GM03348 (cell line): ENCODE measurements at regions not wholly inside any gene's neighbourhood (a gene's known extent, or its start where the extent isn't known, plus 50 kb on each side); places are given as distances from the start of the nearest gene placed in this dataset.
A peak's percentile ranks its signal among the peaks of the same experiment; 100 is the strongest.
"Not testable (repeated sequence)": the region's sequence is repeated elsewhere in the genome, so short reads cannot be mapped to it uniquely, and the experiment has no call there.

Source experiments
- DNase-seq: peaks from one replicate; pipeline ENCODE4 v3.0.0; 2012; ENCODE audit warnings: low spot score

DNA sequence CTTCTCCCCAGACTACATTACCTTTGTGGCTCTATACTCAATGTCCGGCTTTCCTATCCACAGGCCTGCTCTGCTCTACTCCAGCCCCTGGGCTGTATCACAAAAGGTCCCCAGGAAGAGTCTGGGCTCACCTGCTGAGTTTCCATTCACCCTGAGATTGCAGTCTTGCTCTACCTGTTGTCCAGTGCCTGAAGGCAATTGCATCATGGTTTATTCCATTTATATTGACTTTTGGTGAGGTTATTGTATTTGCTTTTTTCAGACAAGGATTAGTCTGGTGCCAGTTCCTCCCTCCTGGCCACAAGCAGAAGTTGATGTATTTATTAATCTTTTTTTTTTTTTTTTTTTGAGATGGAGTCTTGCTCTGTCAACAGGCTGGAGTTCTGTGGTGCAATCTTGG, 273.1 kb downstream of the XPNPEP1 start:
- DNase-seq: no peak

DNA sequence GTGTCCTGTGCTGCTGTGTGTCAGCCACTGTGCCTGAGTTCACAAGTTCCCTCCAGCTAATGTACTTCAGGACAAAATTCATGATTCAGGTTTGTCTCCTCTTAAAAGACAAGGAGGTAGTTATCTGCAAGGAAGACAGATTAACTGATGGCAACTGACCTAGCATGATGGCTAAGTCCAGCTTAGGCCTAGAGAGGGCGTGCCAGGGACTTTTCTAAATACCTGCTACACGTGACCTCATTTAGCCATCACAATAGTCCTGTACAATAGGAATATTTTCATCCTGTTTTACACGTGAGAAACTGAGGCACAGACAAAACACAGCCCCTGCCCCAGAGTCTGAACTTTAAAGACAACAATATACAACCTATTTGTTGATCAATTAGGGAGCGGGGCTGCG, 275.7 kb downstream of the XPNPEP1 start:
- no peak for DNase-seq

DNA sequence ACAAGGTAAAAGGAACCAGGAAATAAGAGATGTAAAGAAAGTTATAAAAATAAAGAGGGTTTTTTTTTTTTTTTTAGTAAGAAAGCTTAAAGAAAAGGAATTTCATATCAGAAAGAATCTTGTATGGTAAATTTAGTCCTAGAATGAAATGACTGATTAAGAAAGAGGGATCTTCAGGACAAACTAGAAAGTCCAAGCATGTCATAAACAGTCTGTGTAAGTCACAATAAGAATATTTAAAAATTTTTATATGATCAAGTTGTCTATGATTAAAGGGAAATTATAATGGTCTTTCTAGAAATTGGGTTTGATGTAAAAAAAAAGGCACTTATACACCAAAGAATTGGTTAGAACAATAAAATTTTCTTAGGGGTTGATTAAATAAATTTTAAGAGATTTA, 289.5 kb downstream of the XPNPEP1 start:
- no peak for DNase-seq

DNA sequence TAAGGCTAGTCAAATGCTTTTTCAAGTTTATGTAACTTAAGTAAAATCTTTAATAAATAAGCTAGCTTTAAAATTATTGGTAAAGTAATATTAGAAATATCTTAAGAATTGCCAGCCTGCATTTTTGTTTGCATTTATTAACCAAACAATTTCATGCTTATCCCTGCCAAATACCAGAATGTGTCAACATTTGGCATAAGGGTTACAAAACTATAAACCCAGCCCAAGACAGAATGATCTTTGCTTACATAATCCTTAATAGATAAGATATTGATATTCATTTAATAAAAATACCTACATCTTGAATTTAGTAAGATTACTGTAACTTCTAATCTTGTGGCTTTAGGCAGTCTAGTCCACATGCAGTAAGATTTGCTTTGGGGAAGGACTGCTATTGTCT, 290.3 kb downstream of the XPNPEP1 start:
- DNase-seq: not testable (repeated sequence)

DNA sequence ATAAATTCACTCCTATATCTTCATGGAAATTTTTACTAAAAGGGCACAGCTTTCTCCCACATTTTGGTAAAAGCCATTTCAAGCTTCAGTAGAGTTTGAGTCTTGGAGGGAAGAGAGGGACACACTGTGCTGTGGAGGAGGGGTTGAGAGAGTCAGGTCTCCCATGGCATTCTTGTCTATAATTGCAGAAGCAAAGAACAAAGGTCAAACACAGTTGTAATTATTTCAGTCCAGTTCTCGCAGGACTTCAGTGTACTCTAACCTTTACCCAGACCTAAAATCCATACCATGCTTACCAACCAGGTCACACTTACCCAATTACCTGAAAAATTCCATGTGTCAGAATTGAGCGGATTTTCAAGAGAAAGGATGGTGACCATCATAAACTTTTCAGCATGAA, 298.4 kb downstream of the XPNPEP1 start:
- no peak for DNase-seq

DNA sequence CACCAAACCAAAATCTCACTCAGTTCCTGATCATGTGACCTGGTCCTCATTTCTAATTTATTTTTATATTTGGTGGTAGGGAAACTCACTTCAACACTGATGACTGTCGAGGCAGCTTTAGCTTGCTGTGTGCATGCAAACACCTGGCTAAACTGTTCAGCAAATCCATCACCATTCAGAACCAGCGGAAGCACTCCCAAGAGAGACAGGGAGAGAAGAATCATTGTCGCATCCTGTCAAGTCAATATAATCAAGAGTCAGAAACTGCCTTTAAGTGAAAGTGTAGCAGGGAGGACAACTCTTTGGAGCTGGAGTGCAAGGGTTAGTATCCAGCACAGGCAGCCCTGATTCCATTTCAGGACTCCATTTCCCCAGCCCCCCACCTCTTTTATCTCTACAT, 300.7 kb downstream of the XPNPEP1 start:
- DNase-seq: no peak

DNA sequence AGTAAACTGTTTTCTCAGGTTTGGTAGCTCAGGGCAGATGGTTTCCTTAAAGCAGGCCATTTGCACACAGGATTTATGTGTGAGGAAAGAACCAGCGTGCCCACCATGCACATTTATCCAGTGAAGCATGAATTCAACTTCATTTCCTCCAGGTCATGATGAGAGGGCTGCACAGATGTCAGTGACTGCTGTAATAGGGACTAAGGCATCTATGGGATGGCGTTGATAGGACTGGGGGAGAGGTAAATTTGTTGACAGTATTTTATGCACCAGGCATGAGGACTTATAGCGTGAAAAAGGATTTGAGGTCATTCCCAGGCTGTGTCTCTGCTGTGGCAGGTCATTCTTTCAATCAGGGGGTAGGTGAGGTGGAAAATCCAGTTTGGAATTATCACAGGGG, 302.9 kb downstream of the XPNPEP1 start:
- no peak for DNase-seq

DNA sequence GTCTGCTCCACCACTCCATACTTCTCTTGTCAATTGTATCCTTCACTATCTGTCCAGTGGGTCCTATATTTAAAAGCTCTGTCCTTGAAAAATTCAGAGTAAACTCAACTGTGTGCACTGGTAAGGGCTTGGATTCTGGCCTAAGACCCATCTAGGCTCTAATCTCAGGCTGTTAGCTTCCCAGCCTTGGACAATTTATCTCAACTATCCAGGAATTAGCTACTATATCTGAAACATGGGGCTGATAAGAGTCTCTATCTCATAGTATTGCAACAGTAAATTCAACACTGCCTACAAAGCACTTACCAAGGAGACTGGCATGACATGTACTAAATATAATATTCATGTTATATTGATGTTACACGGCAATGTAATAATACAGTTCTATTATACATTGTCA, 303.4 kb downstream of the XPNPEP1 start:
- DNase-seq: no peak

DNA sequence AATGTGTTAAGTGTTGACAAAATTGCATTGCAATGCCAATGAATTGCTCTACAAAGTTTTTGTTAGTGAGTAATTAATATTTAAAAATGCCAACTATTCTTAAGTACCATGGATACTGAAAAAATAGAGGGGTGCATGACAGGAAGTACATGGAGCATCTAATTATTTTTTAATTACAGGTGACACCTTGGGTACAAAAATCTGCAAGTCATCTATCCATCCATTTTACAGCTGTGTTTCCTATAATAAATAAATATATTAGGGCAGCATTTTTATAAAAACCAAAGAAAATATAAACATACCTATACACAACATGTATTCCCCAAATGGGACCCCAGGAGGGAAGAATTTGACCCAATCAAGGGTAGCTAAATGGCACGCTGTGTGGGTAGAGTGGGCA, 304.6 kb downstream of the XPNPEP1 start:
- DNase-seq: no peak

DNA sequence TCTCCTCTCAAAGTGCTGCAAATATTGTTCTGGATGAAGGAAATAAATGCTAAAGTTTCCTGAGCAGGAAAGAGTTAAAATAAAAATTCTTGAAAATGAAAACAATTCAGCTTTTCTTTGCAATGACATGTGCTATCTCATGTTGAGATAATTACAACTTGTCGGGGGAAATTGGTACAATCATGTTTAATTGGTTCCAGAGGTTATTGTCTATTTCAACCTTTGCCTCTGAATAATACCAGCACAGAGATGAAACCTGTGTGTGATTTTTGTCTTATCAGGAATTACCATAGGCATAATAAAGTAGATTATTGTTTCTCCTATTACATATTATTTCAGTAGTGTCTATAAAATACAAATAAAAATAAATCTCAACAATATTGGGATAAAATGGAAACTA, 305.0 kb downstream of the XPNPEP1 start:
- no peak for DNase-seq

DNA sequence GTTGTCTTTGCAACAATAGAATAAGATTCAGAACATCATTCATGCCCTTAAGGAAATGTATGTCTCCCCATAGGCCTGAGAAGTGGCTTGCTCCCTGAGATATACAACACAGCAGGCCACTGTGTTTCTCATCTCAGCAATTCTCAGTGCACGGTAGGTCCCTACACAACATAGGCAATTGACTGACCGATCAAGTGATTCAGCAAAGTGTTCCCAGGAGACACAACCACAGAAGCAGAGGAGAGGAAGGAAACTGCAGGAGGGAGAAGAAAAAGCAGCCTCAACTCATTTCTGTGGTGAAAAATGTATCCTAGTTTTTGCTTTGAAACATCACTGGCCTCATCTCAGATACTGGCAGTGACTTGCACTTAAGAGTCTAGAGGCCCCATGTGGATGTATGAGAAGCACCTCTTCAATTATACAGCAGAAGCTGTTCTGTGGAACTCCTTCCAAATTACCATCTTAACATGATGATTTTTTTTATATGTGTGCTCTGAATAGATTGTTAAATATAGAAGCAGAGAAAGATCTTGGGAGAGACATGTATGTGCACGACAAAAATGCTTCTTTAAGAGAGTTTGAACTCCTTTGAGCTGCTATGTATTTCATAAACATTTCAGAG, 306.8 kb downstream of the XPNPEP1 start:
- DNase-seq: no peak

DNA sequence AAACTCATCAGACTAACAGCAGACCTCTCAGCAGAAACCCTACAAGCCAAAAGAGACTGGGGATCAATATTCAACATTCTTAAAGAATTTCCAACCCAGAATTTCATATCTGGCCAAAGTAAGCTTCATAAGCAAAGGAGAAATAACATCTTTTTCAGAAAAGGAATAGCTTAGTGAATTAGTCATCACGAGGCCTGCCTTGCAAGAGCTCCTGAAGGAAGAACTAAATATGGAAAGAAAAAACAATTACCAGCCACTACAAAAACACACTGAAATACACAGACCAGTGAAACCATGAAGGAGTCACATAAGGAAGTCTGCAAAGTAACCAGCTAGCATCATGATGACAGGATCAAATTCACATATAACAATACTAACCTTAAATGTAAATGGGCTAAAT, 328.0 kb downstream of the XPNPEP1 start:
- not testable (repeated sequence) for DNase-seq

DNA sequence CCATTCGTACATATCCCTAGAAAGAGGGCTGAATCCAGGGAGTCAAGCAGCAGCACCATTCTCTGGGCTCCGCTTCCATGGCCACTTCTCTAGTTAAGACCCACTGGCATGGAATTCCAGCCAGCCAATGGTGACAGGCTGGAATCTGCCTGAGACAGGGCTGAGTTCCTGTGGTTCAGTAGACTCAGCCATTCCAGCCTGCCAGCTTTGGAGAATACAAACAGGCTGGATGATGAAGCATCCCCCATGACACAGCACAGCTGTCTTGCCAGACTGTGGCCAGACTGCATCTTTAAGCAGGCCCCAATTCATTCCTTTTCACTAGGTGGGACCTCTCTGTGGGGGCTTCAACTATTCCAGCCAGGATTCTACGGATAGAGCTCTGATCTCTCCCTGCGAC, 329.6 kb downstream of the XPNPEP1 start:
- DNase-seq: peak; percentile 25

DNA sequence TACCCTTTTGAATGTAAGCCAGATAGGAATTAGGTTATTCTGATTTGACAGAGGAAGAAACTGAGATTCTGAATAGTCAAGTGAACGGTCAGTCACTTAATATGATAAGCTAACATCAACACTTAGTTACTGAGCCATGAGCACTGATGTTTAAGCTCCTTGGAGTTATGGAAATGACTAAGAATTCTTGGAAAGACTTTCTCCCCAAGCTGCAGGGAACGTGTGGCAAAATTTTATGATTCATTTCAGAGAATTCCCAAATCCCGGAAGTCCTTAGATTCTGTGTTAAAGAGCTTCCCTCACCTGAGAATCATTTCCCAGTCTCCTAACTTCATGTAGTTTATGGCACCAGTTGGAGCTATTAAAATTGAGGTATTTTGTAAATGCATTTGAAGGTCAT, 330.9 kb downstream of the XPNPEP1 start:
- no peak for DNase-seq

DNA sequence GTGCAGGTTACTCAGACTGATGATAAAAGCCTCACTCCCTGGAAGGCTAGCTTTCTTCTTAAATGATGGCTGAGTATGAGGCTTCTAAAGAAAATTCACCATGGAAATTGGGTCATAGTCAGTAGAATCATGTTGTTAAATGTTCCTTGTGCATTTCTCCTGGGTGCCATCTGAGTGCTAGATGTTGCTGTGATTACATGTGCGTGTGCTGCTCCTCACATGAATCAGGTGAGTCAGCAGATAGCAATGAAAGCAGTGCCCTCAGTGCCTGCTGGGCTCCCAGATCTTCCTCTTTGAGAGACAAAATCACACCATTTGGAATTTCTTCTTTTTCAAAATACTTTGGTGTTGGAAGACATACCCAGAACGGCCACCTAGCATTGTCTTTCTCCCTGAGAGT, 331.7 kb downstream of the XPNPEP1 start:
- DNase-seq: no peak

DNA sequence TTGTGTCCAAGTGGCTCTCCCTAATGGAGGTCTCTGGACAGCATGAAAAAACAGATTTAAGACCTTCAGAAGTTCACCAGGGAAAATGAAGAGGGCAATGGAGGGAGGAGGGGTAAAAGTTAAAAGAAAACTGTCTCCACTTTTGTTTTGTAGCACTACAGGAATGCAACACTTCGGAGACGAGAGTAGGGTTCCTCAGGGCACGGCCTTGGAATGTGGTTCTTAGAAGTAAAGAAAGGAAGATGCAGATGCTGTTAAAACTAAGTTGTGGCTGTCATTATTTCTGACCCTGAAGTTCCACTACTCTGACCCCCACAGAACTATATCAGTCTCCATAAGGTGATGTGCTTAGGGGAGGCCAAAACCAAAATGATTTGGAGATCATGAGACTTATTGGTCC, 335.1 kb downstream of the XPNPEP1 start:
- DNase-seq: no peak

DNA sequence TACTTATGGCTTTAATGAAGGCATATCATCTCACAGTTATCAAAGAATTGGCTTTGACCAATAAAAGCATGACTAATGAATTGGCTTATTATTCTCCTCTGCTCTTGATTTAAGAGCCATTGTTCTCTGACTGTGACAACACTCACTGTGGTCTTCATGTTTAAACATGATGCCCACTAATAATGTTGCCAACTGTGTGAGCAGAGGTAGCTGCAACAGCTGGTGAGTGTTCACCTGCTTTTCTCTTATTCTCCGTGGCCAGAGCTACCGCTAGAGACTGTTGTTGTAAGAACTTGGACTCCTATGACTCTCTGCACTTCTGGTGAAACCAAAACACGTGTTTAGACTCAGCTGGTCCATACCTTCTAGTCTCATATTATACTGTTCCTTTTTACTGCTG, 335.9 kb downstream of the XPNPEP1 start:
- no peak for DNase-seq

DNA sequence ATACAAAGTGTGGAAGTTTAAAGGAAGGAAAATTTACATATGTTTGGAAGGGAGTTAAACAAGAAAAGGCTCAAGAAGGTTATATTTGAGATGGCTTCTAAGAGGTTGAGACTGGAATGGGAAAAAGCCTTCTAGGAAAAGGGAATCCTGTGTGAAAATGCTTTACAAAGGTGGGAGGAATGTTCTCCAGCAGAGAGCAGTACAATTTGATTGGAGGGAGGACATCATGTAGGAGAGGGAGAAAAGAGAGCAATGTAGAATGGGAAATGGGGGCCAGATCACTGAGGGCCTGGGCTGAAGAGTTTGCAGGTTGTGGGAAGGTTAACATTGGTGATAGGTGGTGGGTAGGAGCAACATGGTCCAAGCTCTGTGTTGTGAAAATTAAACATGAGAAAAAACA, 366.9 kb downstream of the XPNPEP1 start:
- DNase-seq: no peak

DNA sequence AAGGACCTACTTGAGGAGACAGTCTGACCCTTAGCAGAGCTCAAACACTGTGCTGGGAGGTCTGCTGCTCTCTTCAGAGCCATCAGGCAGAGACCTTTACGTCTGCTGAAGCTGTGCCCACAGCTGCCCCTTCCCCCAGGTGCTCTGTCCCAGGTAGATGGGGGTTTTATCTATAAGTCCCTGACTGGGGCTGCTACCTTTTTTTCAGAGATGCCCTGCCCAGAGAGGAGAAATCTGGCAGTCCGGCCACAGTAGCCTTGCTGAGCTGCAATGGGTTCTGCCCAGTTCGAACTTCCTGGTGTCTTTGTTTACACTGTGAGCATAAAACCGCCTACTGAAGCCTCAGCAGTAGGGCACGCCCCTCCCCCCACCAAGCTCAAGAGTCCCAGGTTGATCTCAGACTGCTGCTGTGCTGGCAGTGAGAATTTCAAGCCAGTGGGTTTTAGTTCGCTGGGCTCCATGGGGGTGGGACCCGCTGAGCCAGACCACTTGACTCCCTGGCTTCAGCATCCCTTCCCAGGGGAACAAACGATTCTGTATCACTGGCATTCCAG, 381.2 kb downstream of the XPNPEP1 start:
- DNase-seq: not testable (repeated sequence)

DNA sequence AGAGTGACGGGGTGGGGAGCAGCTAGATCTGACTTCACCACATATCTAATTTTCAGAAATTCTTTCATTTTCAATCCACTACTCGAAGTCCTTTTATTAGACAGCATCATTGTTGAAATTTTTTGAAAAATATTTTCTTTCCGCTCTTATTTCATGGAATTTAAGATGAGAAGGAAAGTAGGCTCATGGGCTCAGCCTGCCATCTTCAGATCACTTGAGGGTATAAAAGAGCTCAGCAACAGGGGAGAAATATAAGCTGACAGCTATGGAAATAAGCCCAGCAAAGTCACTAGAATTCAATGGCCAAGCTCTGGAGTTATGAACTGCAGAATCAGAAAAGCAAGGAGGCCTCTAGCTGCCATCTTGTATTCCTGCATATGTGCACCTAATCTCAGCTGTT, 389.1 kb downstream of the XPNPEP1 start:
- no peak for DNase-seq

DNA sequence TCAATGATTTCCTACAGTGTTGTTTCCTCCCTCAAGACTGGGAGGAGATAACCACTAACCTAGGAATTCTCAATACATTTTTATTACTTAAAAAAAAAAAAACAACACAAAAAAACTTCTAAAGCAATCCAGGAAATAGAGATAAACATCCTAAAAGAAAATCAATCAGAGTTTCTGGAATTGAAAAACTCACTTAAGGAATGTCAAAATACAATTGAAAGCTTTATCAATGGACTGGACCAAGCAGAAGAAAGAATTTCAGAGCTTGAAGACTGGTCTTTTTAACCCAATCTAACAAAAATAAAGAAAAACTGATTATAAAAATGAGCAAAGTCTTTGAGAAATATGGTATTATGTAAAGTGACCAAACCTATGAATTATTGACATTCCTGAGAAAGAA, 394.1 kb downstream of the XPNPEP1 start:
- no peak for DNase-seq

DNA sequence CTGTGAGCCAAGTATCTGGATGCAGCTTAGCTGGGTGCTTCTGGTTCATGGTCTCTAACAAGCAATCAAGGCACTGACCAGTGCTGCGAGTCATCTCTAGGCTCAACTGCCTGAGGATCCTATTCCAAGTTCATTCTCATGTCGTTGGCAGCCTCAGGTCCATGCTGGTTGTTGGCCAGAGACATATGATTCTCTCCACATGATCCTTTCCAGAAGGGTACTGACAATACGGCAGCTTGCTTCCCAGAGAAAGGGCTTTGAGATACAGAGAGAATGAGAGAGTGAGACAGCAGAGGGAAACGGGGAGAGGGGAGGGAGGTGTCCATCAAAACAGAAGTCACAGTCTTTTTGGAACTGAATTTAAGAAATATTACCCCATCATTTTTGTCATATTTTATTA, 405.6 kb downstream of the XPNPEP1 start:
- no peak for DNase-seq

DNA sequence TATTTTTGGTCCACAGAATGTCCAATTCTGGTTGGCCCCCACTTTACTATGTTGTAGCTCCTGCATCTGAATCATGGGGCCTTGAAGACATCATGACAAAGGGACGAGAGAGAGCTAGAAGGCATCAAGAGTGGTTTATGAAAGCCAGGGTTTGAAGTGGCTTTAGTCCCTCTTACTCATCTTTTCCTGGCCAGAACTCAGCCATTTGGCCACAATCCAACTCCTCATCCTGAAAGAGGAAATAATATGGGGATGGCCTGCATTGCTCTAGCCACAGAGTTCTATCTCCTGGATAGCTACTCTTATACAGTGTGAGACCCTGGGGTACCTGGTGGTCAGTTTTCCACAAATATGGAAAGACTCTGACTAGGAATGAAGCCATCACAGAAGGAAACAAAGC, 418.9 kb downstream of the XPNPEP1 start:
- no peak for DNase-seq

DNA sequence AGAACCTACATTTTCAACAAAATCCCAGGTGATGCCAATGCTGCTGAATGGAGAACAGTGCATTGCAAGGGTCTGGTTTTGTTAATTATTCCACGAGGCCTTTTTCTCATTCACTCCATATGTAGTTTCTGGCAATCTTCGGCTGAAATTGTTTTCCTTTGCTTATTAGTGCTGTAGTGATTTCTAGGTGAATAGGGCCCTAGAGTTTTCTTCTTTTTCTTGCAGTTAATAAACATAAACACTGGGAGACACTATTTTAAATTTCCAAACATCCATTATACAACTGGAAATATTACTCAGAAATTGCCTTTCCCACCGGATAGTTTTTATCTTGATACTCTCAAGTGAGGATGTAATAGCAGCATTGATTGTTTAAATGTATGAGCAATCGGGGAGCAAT, 435.6 kb downstream of the XPNPEP1 start:
- DNase-seq: no peak

DNA sequence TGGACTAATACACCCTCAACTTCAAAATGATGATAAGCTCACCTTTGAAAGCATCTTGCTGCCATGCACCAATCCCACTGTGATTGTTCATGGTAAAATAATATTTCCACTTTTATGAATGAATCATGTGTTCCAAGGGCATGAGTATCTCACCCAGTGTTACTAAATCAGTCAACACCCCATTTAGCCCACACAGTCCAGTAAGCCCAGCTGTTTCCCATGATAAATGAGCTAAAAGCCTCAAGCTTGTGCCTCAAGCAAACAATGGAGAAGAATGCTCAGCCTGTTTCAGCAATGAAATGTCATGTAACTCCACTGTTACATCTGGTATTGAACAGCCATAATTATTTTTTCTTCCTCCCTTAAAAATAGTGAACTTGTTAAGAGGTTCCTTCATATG, 442.5 kb downstream of the XPNPEP1 start:
- DNase-seq: peak; percentile 13
